ENCODE measurements at regions not wholly inside any gene's neighbourhood (a gene's known extent, or its start where the extent isn't known, plus 50 kb on each side); places are given as distances from the start of the nearest gene placed in this dataset.

GRCh38 chr7:145183069-145183468, 347.2 kb upstream of the TPK1 start:
- TF ChIP-seq CTCF (IDR thresholded peaks at IDR 0.05): no peak
- no peak for TF ChIP-seq POLR2A (IDR thresholded peaks at IDR 0.05)

All from thyroid gland (tissue), 4 donors.